NCI-H2171 treated with DMSO at 0.1 percent for 48 hours (cell line): ENCODE measurements at regions not wholly inside any gene's neighbourhood (a gene's known extent, or its start where the extent isn't known, plus 50 kb on each side); places are given as distances from the start of the nearest gene placed in this dataset.

ENCODE experiments used
- DNase-seq: peaks from one replicate; lab custom pipeline; 2025; lab: John Stamatoyannopoulos, UW

DNA sequence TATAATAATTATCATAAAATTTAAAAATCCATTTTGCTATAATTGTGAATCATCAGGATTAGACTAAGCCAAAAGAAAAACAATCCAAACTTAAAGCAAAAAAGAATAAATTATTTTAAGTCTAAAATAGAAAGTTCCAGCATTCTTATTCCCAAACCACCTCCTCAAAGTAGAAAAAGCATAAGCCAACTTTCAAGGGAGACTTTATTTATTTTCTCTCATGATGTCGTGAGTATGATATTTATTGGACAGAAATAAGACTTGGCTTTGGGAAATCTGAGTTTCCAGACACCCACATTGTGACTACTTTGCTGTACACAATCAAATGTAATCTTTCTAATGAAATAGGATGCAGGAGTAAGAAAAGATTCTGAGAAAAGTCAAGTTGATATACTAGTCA lies 372.1 kb downstream of the MTRR start:
- DNase-seq = no peak

GRCh38 chr5:8241558-8241957 lies 372.6 kb downstream of the MTRR start:
- no peak for DNase-seq

- no peak for DNase-seq
Observed at GRCh38 chr5:8247049-8247899, 378.3 kb downstream of the MTRR start.

- no peak for DNase-seq
Observed at GRCh38 chr5:8253376-8253775, 384.4 kb downstream of the MTRR start.

DNA sequence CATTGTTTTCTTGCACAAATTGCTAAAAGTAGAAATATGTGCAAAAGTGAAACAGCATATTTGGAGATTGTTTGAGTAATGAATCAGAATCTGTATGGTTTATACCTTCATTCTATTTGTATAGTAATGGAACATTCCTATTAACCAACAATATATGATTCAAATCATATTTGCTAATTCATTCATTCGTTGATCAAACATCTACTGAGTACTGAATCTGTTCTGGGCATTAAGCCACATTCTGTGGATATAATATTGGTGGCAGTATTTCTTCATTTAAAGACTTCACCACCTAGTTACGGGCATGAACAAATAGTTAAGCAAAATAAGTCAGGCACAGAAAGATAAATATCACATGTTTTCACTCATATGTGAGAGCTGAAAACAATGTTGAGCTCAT lies 385.7 kb downstream of the MTRR start:
- no peak for DNase-seq

- DNase-seq = no peak
Observed at GRCh38 chr5:8258801-8259200, 389.9 kb downstream of the MTRR start.

- no peak for DNase-seq
Observed at GRCh38 chr5:8270246-8270645, 401.3 kb downstream of the MTRR start.

- DNase-seq = no peak
Observed at GRCh38 chr5:8280711-8281363, 411.9 kb downstream of the MTRR start.

DNA sequence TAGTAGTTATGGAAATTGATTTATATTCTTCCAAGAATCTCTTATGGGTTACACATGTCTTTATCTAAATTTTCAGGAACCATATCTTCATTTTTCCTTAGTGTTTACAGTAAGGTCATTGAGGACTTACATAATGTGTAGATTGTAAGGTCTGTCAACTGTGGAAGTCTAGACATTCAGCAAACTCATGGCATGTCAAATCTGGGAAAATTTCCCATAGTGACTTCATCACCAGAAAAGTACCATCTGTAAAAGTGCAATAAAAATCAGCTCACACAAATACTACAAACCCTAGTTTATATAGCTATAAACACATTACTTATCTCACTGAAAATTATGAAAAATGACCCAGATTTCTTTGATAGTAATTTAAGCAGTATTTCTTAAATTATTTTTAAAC lies 419.4 kb downstream of the MTRR start:
- no peak for DNase-seq

GRCh38 chr5:8288897-8289516 lies 420.1 kb downstream of the MTRR start:
- DNase-seq = no peak

- DNase-seq = no peak
Observed at GRCh38 chr5:8289779-8290178, 420.8 kb downstream of the MTRR start.

- DNase-seq = no peak
Observed at GRCh38 chr5:8290721-8291120, 421.8 kb downstream of the MTRR start.

DNA sequence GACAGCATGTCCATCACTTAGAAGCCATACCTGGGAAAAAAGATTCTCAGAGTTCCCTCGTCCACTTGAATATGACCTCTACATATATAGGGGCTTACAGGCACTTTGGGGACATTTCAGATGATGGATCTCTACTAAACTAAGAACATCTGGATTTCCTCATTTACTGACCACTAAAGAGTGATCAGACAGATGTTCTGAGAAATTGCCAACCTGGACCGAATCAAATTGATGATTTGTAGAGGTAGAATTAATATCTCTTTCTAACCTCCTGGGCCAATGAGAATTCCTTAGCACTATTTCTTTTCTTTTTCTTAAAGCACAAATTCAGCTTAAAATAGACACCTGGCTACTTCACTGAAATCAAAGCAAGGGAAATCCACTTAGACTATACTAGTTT lies 422.7 kb downstream of the MTRR start:
- DNase-seq = no peak

- no peak for DNase-seq
Observed at GRCh38 chr5:8295141-8295540, 426.2 kb downstream of the MTRR start.

DNA sequence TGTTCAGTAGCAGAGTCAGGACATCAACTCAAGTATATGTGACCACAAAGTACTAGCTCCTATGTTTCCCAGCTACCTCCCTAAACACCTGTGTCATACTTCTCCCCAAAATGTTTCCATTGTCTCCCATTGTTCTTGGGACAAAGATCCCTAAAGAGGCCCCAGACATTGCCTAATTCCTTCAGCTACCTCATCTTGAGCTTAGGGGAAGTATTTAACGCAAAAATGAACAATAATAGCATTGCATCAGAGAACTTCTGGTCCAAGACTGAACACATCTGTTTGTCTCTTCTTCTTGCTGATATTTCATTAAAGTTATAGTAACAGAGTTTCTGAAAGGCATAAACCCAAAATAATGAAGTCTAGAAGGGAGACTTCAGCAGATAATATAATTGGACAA lies 430.8 kb downstream of the MTRR start:
- no peak for DNase-seq

DNA sequence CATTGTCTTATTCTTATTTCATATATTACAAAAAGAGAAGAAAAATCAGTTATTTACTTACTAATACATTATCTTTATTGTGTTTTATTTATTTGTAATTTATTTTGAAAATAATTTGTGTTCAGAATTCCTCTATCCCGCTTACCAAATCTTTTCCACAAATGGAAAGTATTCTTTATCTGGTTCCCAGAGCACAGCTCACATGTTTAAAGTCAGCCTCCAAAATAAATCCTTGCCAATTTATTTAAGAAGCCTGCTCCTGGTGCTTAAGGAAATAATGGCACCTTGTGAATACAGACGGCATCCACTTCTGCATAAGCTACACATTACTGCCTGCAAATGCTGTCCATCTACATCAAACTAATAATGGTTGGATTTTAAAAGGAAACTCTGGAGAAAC lies 435.4 kb downstream of the MTRR start:
- DNase-seq = no peak

DNA sequence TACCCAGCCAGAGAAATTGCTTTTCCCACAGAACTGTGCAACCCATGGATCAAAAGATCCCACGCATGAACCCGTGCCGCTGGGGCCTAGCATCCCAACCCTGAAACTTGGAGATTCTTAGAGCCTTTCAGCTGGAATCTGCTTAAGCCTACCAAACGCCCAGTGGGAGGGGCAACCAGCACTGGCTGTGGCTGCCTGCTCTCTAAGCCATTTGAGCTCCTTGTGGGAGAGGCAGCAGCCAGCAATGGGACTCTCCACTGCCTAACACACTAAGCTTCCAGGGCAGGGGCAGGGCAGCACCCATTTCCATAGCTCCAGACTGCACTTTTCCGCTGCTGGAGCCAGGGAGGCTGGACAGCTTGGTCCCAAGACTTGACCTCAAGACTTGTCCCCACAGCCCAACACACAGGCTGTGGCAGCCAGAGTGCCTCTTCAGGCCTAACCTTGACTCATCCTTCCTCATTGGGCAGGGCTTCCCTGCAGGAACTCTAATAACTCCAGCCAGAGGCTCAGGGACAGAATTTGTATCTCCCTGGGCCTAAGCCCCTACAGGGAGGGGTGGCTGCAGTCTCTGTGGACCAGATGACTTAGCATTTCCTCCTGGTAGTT lies 437.4 kb downstream of the MTRR start:
- DNase-seq = no peak

GRCh38 chr5:8314965-8315364 lies 446.0 kb downstream of the MTRR start:
- no peak for DNase-seq

DNA sequence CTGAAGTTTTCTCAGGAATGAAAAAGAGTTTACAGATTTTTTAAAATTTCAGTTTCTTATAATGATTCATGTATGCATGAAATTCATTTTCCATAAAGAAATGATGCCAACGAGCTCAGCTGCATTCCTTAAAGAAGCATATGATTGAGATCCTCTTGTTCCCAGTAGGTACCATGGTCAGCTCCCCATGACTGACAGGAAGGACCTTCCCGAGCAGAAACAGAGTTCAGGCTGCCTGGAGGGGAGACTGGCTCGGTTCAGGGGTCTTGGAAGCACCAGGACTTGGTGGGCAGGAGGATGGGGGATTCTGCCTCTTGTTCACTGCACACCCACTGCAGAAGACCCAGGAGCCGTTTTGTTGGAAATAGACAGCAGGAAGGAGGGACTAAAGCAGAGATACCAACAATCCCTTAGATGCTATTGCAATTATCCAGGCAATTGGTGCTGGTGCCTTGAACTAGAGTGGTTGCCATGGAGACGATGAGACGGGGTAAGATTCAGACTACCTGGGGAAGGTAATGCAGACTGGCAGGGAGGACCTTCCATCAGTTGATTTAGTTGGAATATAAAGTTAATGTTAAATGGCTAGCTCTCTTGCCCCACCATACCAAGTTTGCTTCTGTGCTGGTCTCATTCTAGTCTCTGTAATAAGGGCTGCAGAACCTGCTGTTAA lies 447.8 kb downstream of the MTRR start:
- no peak for DNase-seq

DNA sequence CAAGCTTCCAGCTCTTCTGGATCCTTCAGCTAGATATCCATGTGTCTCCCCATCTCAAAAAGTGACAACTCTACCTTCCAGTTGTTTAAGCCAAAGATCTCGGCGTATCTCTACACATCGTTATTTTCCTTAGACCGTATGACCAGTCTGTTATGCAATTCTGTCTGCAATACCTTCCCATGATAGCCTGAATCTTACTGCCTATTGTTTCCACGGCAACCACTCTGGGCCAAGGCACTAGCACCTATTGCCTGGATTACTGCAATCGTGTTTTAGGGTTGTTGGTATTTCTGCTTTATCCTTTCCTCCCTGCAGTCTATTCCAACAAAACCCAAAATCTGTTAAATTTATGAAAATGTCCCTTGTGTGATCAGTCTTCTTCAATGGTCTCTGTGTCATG lies 448.4 kb downstream of the MTRR start:
- no peak for DNase-seq

GRCh38 chr5:8320244-8320643 lies 451.3 kb downstream of the MTRR start:
- DNase-seq = peak; percentile 68

- no peak for DNase-seq
Observed at GRCh38 chr5:8321272-8321671, 452.3 kb downstream of the MTRR start.
